BLaER1 (cell line): ENCODE measurements at regions not wholly inside any gene's neighbourhood (a gene's known extent, or its start where the extent isn't known, plus 50 kb on each side); places are given as distances from the start of the nearest gene placed in this dataset.
"Not testable (repeated sequence)": the region's sequence is repeated elsewhere in the genome, so short reads cannot be mapped to it uniquely, and the experiment has no call there.

Source experiments
- H3K27ac ChIP-seq: shearing (Covaris generic); formaldehyde crosslinking; 2 replicates; pipeline ENCODE4 v1.8.1; 2022
- H3K27me3 ChIP-seq: shearing (Covaris generic); formaldehyde crosslinking; 2 replicates; pipeline ENCODE4 v1.8.1; 2022
- H3K36me3 ChIP-seq: shearing (Covaris generic); formaldehyde crosslinking; 2 replicates; pipeline ENCODE4 v1.8.1; 2022
- H3K4me1 ChIP-seq: shearing (Covaris generic); formaldehyde crosslinking; 2 replicates; pipeline ENCODE4 v1.8.1; 2022
- H3K4me2 ChIP-seq: shearing (Covaris generic); formaldehyde crosslinking; 2 replicates; pipeline ENCODE4 v1.8.1; 2022
- H3K4me3 ChIP-seq: shearing (Covaris generic); formaldehyde crosslinking; 2 replicates; pipeline ENCODE4 v1.8.1; 2022
- H3K9ac ChIP-seq: shearing (Covaris generic); formaldehyde crosslinking; 2 replicates; pipeline ENCODE4 v1.8.1; 2022
- H3K9me3 ChIP-seq: shearing (Covaris generic); formaldehyde crosslinking; 2 replicates; pipeline ENCODE4 v1.8.1; 2022
- H4K20me1 ChIP-seq: shearing (Covaris generic); formaldehyde crosslinking; 2 replicates; pipeline ENCODE4 v1.8.1; 2022
- Cebpa-rat ChIP-seq: shearing (Covaris generic); IDR thresholded peaks from 2 replicates; pipeline ENCODE4 v1.8.1; 2022

DNA sequence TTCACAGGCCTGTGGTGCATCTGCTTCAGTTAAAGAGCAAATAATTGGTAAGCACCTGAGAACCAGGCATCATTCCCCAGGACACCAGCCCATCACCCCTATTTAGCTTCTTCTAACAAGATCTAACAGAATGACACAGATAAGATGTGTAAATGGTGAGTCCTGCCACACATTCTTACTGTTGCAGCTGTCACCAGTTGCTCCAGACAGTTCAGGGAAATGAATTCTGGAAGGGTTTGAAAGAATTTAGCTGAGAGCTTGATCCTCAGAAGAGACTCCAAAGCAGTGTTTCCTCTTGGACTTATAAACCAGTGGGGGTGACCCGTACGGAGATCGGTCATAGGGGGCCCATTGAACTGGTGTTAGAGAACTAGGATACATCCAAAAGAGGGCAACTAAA lies 238.0 kb downstream of the MEX3B start:
- no peak overlapping the region for H3K4me2 ChIP-seq
- peaks cover 7% of the 10 kb centered on the region; the same call in 1 of the 2 replicates for H3K4me1 ChIP-seq
- H3K27me3 ChIP-seq = no peaks in the 10 kb centered on the region
- no peaks in the 10 kb centered on the region for H3K9me3 ChIP-seq
- H4K20me1 ChIP-seq = no peaks in the 10 kb centered on the region
- H3K27ac ChIP-seq = no peak overlapping the region
- H3K9ac ChIP-seq = no peak overlapping the region
- no peaks in the 10 kb centered on the region for H3K36me3 ChIP-seq
- H3K4me3 ChIP-seq = no peak overlapping the region
- no peak for TF ChIP-seq Cebpa-rat

DNA sequence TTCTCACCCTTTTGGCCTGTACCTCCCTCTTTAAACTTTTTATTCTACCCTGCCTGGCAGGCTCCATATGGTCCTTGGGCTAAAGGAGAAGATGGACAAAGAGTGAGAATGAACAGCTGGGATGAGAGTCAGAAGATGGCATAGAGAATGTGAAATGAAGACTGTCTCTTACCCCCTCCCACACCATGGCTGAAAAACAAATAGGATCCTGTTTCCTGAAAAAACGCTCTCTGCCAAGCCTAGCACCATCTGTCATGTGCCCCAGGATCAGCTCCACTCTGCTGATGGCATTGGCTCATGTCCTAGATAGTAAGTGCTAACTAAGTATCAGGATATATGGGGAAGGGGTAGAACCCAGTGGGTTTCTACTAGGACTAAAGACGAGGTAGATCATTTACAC lies 238.6 kb downstream of the MEX3B start:
- Histone ChIP-seq H3K9me3 (no peaks in the 10 kb centered on the region), H3K36me3 (no peaks in the 10 kb centered on the region), H4K20me1 (no peaks in the 10 kb centered on the region), H3K4me1 (peaks cover 7% of the 10 kb centered on the region; the same call in 1 of the 2 replicates), H3K27me3 (no peaks in the 10 kb centered on the region), H3K9ac (no peak overlapping the region), H3K27ac (no peak overlapping the region), H3K4me2 (no peak overlapping the region), H3K4me3 (no peak overlapping the region)
- no peak for TF ChIP-seq Cebpa-rat

DNA sequence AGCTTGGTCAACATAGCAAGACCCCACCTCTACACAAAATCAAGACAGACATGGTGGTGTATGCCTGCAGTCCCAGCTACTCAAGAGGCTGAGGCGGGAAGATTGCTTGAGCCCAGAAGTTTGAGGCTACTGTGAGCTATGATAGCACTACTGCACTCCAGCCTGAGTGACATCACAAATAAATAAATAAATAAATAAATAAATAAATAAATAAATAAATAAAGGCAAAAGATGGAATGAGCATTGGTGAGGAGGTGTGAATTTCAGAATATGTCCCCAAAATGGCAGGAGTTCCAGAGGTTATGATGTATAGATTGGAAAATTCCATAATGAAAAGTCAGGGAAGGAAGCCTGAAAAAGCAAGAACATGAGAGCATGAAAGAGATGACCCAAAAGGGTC lies 249.9 kb downstream of the MEX3B start:
- Histone ChIP-seq H4K20me1 (no peaks in the 10 kb centered on the region), H3K4me1 (no peaks in the 10 kb centered on the region), H3K27ac (no peak overlapping the region), H3K4me2 (no peak overlapping the region), H3K4me3 (no peak overlapping the region), H3K9me3 (no peaks in the 10 kb centered on the region), H3K27me3 (no peaks in the 10 kb centered on the region), H3K36me3 (no peaks in the 10 kb centered on the region), H3K9ac (no peak overlapping the region)
- TF ChIP-seq Cebpa-rat = no peak

- Histone ChIP-seq H3K9ac (no peak overlapping the region), H3K27me3 (no peaks in the 10 kb centered on the region), H3K4me1 (no peaks in the 10 kb centered on the region), H3K9me3 (no peaks in the 10 kb centered on the region), H4K20me1 (no peaks in the 10 kb centered on the region), H3K27ac (no peak overlapping the region), H3K4me3 (no peak overlapping the region), H3K36me3 (no peaks in the 10 kb centered on the region), H3K4me2 (no peak overlapping the region)
- TF ChIP-seq Cebpa-rat = no peak
These were observed 253.2 kb downstream of the MEX3B start for GRCh38 chr15:81792646-81793045.

DNA sequence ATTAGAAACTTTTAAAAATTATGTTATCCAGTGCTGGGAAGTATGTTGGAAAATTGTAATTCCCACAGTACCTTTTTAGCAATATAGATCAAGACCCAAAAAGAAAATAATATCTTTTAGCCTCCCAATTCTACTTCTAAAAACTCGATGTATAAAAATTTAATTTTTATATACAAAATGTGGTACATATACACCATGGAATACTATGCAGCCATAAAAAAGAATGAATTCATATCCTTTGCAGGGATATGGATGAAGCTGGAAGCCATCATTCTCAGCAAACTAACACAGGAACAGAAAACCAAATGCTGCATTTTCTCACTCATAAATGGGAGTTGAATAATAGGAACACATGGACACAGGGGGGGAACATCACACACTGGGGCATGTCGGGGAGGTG lies 254.5 kb downstream of the MEX3B start:
- not testable (repeated sequence) for H3K4me1 ChIP-seq, H4K20me1 ChIP-seq, H3K4me3 ChIP-seq, H3K9ac ChIP-seq, H3K36me3 ChIP-seq, H3K4me2 ChIP-seq, H3K9me3 ChIP-seq, H3K27me3 ChIP-seq, H3K27ac ChIP-seq

DNA sequence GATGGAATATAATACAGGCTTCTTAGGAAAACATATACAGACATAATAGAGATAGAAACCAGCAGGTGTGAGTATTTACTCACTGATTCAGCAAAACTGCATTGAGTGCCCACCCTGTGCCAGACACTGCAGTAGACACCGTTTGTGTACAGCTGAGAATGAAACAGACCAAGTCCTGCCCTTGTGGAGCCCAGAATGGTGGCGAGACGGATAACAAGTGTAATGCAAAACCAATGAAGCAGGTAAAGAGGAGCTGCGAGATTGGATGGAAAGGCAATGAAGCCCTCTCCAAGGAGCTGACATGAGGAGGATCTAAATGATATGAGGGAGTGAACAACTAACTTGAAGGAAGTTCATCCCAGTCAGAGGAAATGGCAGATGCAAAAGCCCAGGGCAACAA lies 256.4 kb downstream of the MEX3B start:
- H3K27me3 ChIP-seq = no peaks in the 10 kb centered on the region
- H3K4me2 ChIP-seq = no peak overlapping the region
- no peaks in the 10 kb centered on the region for H4K20me1 ChIP-seq
- TF ChIP-seq Cebpa-rat = no peak
- no peak overlapping the region for H3K27ac ChIP-seq
- no peaks in the 10 kb centered on the region for H3K4me1 ChIP-seq
- no peak overlapping the region for H3K9ac ChIP-seq
- H3K4me3 ChIP-seq = no peak overlapping the region
- H3K9me3 ChIP-seq = no peaks in the 10 kb centered on the region
- no peaks in the 10 kb centered on the region for H3K36me3 ChIP-seq

DNA sequence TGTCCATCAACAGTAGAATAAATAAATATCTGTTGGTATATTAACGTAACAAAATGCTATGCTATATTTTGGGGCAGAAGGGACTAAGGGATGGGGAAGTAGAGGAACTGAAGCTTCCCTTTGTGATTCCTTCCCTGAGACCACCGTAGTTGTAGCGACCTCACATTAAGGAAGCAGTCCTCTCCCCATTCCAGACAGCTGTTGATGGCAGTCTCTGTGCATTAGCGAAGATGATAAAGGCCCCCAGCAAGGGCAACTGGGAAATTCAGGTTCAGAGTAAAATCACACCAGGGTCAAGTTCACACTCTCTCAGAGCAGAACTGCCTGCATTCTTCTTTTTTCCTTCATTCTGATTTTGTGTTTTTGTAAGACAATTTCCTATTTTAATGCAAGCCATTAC lies 259.0 kb downstream of the MEX3B start:
- Histone ChIP-seq H3K4me3 (no peak overlapping the region), H3K36me3 (no peaks in the 10 kb centered on the region), H3K27ac (no peak overlapping the region), H4K20me1 (no peaks in the 10 kb centered on the region), H3K4me1 (no peaks in the 10 kb centered on the region), H3K4me2 (no peak overlapping the region), H3K27me3 (no peaks in the 10 kb centered on the region), H3K9ac (no peak overlapping the region), H3K9me3 (no peaks in the 10 kb centered on the region)
- TF ChIP-seq Cebpa-rat = no peak

GRCh38 chr15:81785679-81786078 lies 260.1 kb downstream of the MEX3B start:
- Histone ChIP-seq H3K36me3 (no peaks in the 10 kb centered on the region), H3K4me2 (no peak overlapping the region), H3K4me3 (no peak overlapping the region), H3K9ac (no peak overlapping the region), H3K9me3 (no peaks in the 10 kb centered on the region), H4K20me1 (no peaks in the 10 kb centered on the region), H3K27me3 (no peaks in the 10 kb centered on the region), H3K27ac (no peak overlapping the region), H3K4me1 (no peaks in the 10 kb centered on the region)
- TF ChIP-seq Cebpa-rat = no peak

DNA sequence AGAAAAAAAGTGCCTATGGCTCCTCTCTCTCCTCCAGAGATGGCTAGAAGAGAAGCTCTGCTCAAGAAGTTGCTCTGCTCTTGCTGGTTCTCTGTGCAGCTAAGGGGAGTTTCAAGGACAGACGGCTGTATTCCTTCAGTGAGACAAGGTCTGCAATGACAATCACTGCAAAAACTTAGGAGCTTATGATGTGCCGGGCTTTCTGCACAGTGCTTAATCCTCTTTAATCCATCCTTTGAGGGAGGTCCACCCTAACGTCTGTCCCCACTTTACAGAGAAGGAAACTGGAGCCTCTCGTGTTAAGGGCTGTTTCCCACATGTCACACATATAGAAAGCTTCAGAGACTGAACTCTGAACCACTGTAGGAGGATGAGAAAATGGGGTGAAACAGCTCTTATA lies 260.6 kb downstream of the MEX3B start:
- Histone ChIP-seq H3K27me3 (no peaks in the 10 kb centered on the region), H3K36me3 (no peaks in the 10 kb centered on the region), H3K27ac (no peak overlapping the region), H4K20me1 (no peaks in the 10 kb centered on the region), H3K9ac (no peak overlapping the region), H3K4me1 (no peaks in the 10 kb centered on the region), H3K4me3 (no peak overlapping the region), H3K9me3 (no peaks in the 10 kb centered on the region), H3K4me2 (no peak overlapping the region)
- no peak for TF ChIP-seq Cebpa-rat

DNA sequence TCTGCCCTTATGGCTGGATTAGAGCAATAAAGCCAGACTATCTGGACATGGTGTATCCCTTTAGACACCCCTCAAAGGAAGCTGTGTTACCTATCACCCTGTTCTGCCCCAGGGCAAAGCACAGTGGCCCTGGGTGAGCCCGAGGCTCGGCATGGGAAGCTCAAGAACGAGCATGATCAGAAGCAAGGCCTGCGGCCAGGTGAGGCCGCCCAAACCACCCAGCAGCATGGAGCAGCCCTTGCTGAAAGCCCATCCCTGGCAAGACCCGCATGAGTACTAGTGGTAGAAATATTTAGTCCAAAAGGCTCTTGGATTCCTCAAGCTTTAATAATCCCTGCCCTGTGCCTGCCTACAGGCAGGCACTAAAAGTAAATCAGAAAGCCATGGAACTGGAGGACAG lies 261.1 kb downstream of the MEX3B start:
- Histone ChIP-seq H4K20me1 (no peaks in the 10 kb centered on the region), H3K4me1 (no peaks in the 10 kb centered on the region), H3K9ac (no peak overlapping the region), H3K4me2 (no peak overlapping the region), H3K36me3 (no peaks in the 10 kb centered on the region), H3K27me3 (no peaks in the 10 kb centered on the region), H3K9me3 (no peaks in the 10 kb centered on the region), H3K4me3 (no peak overlapping the region), H3K27ac (no peak overlapping the region)
- no peak for TF ChIP-seq Cebpa-rat

- Histone ChIP-seq H3K4me2 (no peak overlapping the region), H3K9ac (no peak overlapping the region), H3K4me3 (no peak overlapping the region), H3K4me1 (no peaks in the 10 kb centered on the region), H3K27ac (no peak overlapping the region), H4K20me1 (no peaks in the 10 kb centered on the region), H3K27me3 (no peaks in the 10 kb centered on the region), H3K9me3 (no peaks in the 10 kb centered on the region), H3K36me3 (no peaks in the 10 kb centered on the region)
- no peak for TF ChIP-seq Cebpa-rat
These were observed 262.2 kb downstream of the MEX3B start for GRCh38 chr15:81783586-81783985.
